Subcutaneous abdominal adipose tissue (tissue), 5 donors: ENCODE measurements at regions not wholly inside any gene's neighbourhood (a gene's known extent, or its start where the extent isn't known, plus 50 kb on each side); places are given as distances from the start of the nearest gene placed in this dataset.

ENCODE experiments used
- H3K27ac ChIP-seq: one replicate; pipeline ENCODE4 v1.7.0; 2013; ENCODE audit warnings: low read depth, mild to moderate bottlenecking, inconsistent platforms, low read length, moderate library complexity
- H3K27me3 ChIP-seq, 5 donors: one replicate each; pipeline ENCODE4 v1.7.0; 2013; ENCODE audit warnings: low read length in 5 of 5, inconsistent platforms in 1 of 5; ENCODE audit not compliant: control insufficient read depth in 5 of 5, insufficient read depth in 4 of 5
- H3K36me3 ChIP-seq, 5 donors: one replicate each; pipeline ENCODE4 v1.7.0; 2013; ENCODE audit warnings: low read length in 5 of 5; ENCODE audit not compliant: control insufficient read depth in 5 of 5, insufficient read depth in 5 of 5
- H3K4me1 ChIP-seq, 5 donors: one replicate each; pipeline ENCODE4 v1.7.0; 2013; ENCODE audit warnings: low read length in 5 of 5, mild to moderate bottlenecking in 3 of 5, moderate library complexity in 1 of 5; ENCODE audit not compliant: control insufficient read depth in 5 of 5, insufficient read depth in 5 of 5
- H3K4me3 ChIP-seq, 5 donors: one replicate each; pipeline ENCODE4 v1.7.0; 2013; ENCODE audit warnings: low read length in 5 of 5, low read depth in 1 of 5
- H3K9ac ChIP-seq, 5 donors: one replicate each; pipeline ENCODE4 v1.7.0; 2013; ENCODE audit warnings: low read length in 5 of 5, mild to moderate bottlenecking in 4 of 5, moderate library complexity in 3 of 5
- H3K9me3 ChIP-seq, 5 donors: one replicate each; pipeline ENCODE4 v1.7.0; 2013; ENCODE audit warnings: low read length in 5 of 5; ENCODE audit not compliant: control insufficient read depth in 5 of 5
- donor health status: healthy.
- donor health status: healthy.
- donor health status: healthy.
- donor health status: healthy.
- donor health status: healthy.

DNA sequence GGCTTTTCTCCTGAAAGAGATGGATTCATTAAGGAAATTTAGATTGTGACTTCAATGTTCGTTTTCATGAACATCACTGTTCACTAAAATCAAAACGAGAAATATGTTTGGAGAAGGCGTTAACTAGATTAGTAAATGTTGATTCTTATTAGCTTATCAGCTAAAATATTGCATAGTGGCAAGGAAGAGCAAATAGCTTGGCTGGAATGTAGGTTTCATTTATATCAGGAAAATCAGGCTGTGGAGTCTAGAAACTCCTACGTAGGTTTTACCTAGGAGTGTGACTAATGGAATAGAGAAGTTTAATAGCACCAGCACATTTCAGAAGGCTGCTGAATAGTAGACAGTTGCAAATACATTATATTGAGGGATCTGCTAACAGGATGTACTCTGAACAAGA, 344.9 kb downstream of the LIG4 start:
- H3K27me3 ChIP-seq, result peaks cover 10 to 30% (median 18%) of the 10 kb centered on the region in 5 donors
- H3K4me3 ChIP-seq, result no peak overlapping the region
- H3K27ac ChIP-seq, result no peak overlapping the region
- peaks cover 0 to 2% (median 0%) of the 10 kb centered on the region in 5 donors for H3K9me3 ChIP-seq
- H3K4me1 ChIP-seq, result peaks cover 2 to 25% (median 21%) of the 10 kb centered on the region in 5 donors
- H3K9ac ChIP-seq, result no peak overlapping the region
- no peaks in the 10 kb centered on the region for H3K36me3 ChIP-seq

DNA sequence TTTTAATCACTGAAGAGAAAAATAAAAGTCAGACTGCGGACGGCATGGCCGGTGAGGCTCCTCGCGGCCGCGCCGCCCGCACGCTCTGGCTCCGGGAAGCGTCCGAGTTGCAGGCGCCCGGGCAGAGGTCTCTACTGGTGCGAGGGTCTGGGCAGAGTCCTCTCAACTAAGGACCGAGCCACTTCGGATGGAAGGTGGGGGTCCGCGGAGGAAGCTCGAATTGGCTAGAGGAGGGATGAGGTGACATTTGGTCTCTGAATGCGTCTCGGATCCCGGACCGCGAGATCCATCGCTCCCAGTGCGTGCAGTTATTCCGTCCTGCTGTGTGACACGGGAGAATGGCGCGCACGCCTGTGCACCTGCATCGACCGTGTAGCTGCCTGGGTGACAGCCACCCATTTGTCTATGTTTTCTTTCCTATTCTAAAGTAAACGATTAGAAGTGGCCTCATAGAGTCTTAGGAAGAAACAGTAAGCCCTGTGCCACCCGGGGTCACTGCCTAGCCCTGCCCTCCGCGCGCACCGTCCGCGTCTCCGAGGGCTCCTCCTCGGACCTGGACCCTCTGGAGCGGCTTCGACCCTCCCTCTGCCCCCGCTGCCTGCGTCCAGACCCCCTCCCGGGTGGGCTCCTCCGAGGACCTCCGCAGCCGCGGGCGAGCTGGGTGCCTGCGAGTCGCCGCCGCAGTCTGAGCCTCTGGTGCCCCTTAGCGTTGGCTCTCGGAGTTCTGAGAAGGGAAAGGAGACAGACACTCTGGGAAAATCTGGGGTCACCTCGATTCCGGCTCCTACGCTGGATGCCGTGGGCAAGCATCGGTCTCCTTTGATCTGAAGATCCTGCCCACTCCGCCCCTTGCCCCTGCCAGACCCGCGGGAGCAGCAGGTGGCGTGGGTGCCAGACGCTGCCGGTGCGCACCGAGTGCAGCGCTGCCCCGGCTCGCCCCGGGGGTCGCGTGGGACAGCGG, 347.4 kb downstream of the LIG4 start:
- Histone ChIP-seq H3K27me3 (peaks cover 10 to 35% (median 21%) of the 10 kb centered on the region in 5 donors), H3K4me1 (peaks cover 2 to 25% (median 21%) of the 10 kb centered on the region in 5 donors), H3K9me3 (no peaks in the 10 kb centered on the region), H3K27ac (no peak overlapping the region), H3K36me3 (no peaks in the 10 kb centered on the region), H3K9ac (no peak overlapping the region), H3K4me3 (peak overlapping the region in 4 of 5 donors; percentile 51 to 57 (median 55))

GRCh38 chr13:107866941-107867623, 348.3 kb downstream of the LIG4 start:
- peaks cover 2 to 25% (median 21%) of the 10 kb centered on the region in 5 donors for H3K4me1 ChIP-seq
- no peak overlapping the region for H3K9ac ChIP-seq
- peaks cover 10 to 35% (median 21%) of the 10 kb centered on the region in 5 donors for H3K27me3 ChIP-seq
- H3K9me3 ChIP-seq, result no peaks in the 10 kb centered on the region
- H3K36me3 ChIP-seq, result no peaks in the 10 kb centered on the region
- H3K27ac ChIP-seq, result no peak overlapping the region
- H3K4me3 ChIP-seq, result peak overlapping the region in 4 of 5 donors; percentile 38 to 55 (median 48)

DNA sequence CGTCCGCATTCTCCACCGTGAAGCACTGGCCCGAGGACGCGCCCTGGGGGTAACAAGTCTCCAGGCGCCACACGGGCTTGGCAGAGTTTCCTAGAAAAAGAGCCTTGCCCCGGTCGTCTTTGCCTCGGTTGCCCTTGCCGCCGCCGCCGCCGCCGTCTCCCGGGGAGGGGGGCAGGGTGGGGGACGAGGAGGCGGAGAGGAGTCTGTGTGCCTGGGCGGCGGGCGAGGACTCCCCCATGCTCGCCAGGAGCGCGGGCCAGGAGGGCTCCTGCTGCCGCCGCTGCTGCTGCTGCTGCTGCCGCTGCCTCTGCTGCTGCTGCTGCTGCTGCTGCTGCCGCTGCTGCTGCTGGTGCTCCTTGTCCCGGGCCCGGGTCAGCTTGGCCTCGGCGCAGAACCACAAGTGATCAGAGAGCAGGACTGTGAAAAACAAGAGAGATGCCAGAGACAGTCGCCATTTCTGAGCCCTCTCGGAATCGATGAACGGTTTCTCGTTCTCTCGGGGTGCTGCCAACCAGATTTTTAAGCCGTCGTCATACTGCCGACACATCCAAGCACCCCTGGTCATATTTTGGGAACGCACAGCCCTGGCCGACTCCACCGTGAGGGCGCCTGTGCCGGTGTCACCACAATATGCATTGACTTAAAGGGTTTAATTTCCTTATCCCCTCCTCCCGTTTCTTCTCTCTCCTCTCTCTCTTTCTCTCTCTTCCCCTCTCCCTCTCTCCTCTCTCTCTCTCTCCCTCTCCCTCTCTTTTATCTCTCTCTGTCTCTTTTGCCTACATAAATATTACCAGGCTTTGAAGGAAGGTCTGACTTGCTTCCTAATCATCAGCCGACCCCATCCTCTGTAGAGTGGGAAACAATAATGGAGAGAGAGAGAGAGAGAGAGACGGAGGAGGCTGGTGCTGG, 349.1 kb downstream of the LIG4 start:
- Histone ChIP-seq H3K4me3 (peak overlapping the region in 4 of 5 donors; percentile 22 to 43 (median 33)), H3K4me1 (peaks cover 2 to 25% (median 21%) of the 10 kb centered on the region in 5 donors), H3K36me3 (no peaks in the 10 kb centered on the region), H3K27me3 (peaks cover 10 to 35% (median 21%) of the 10 kb centered on the region in 5 donors), H3K27ac (no peak overlapping the region), H3K9me3 (no peaks in the 10 kb centered on the region), H3K9ac (no peak overlapping the region)

- H3K36me3 ChIP-seq, result no peaks in the 10 kb centered on the region
- H3K4me3 ChIP-seq, result peak overlapping the region in 2 of 5 donors; percentile 4 to 22
- H3K27ac ChIP-seq, result no peak overlapping the region
- H3K4me1 ChIP-seq, result peaks cover 2 to 25% (median 21%) of the 10 kb centered on the region in 5 donors
- no peaks in the 10 kb centered on the region for H3K9me3 ChIP-seq
- no peak overlapping the region for H3K9ac ChIP-seq
- H3K27me3 ChIP-seq, result peaks cover 10 to 35% (median 21%) of the 10 kb centered on the region in 5 donors
Measured at GRCh38 chr13:107865643-107866031, 349.7 kb downstream of the LIG4 start.

- H3K4me1 ChIP-seq, result peaks cover 2 to 25% (median 21%) of the 10 kb centered on the region in 5 donors
- no peaks in the 10 kb centered on the region for H3K9me3 ChIP-seq
- no peak overlapping the region for H3K27ac ChIP-seq
- H3K36me3 ChIP-seq, result no peaks in the 10 kb centered on the region
- H3K9ac ChIP-seq, result no peak overlapping the region
- no peak overlapping the region for H3K4me3 ChIP-seq
- H3K27me3 ChIP-seq, result peaks cover 10 to 35% (median 21%) of the 10 kb centered on the region in 5 donors
Measured at GRCh38 chr13:107865318-107865575, 350.1 kb downstream of the LIG4 start.

- no peaks in the 10 kb centered on the region for H3K36me3 ChIP-seq
- H3K27ac ChIP-seq, result no peak overlapping the region
- H3K9me3 ChIP-seq, result no peaks in the 10 kb centered on the region
- H3K4me1 ChIP-seq, result peaks cover 2 to 25% (median 21%) of the 10 kb centered on the region in 5 donors
- H3K9ac ChIP-seq, result no peak overlapping the region
- peaks cover 10 to 33% (median 21%) of the 10 kb centered on the region in 5 donors for H3K27me3 ChIP-seq
- no peak overlapping the region for H3K4me3 ChIP-seq
Measured at GRCh38 chr13:107864543-107865317, 350.6 kb downstream of the LIG4 start.

DNA sequence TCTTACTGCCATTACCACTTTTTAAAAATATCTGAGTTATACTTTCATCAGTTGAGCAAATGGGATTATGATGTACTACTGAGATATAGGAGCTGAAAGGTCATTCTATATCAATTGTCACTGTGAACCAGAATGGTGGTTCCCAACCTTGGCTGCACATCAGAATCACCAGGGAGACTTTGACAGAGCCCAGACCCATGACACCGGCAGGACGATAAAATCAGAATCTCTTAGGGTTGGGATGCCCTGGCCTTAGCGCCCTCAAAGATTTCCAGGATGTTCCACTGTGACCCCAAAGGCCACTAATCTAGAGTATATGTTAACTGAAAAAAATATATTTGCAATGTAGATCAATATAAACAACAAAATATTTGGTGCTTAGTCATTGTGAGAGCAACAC, 355.1 kb downstream of the LIG4 start:
- Histone ChIP-seq H3K4me1 (no peaks in the 10 kb centered on the region), H3K9me3 (no peaks in the 10 kb centered on the region), H3K36me3 (no peaks in the 10 kb centered on the region), H3K27me3 (peaks cover 0 to 4% (median 0%) of the 10 kb centered on the region in 5 donors), H3K27ac (no peak overlapping the region), H3K4me3 (no peak overlapping the region), H3K9ac (no peak overlapping the region)

DNA sequence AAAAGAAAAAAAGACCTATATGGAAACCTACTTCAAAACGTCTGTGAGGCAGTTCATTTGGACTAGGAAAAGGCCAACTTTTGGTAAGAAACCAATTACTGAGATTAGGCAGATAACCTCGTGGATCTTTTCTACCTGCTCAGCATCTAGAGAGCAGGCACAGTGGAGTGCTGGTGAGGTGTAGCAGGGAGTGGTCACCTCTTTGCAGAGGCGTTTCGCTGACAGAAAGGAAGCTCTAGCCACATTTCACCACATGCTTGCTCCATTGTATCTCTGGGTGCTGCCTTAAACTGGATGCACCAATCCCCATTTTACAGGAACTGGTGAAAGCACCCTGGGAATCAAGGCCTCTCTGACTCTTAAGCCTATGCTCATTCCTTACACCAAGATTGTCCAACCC, 360.5 kb downstream of the LIG4 start:
- no peak overlapping the region for H3K27ac ChIP-seq
- H3K9me3 ChIP-seq, result no peaks in the 10 kb centered on the region
- no peaks in the 10 kb centered on the region for H3K36me3 ChIP-seq
- no peaks in the 10 kb centered on the region for H3K27me3 ChIP-seq
- H3K4me3 ChIP-seq, result no peak overlapping the region
- H3K4me1 ChIP-seq, result no peaks in the 10 kb centered on the region
- no peak overlapping the region for H3K9ac ChIP-seq
